Liver (tissue), 3 donors: ENCODE measurements at regions not wholly inside any gene's neighbourhood (a gene's known extent, or its start where the extent isn't known, plus 50 kb on each side); places are given as distances from the start of the nearest gene placed in this dataset.

Source experiments
- EGR1 ChIP-seq, 2 donors: IDR thresholded peaks; 2 replicates each; pipeline ENCODE4 v1.6.1; 2016 to 2018; ENCODE audit warnings: antibody characterized with exemption in 2 of 2, low read depth in 2 of 2
- FOXA1 ChIP-seq: IDR thresholded peaks from 2 replicates; pipeline ENCODE4 v1.6.1; 2016; ENCODE audit warnings: antibody characterized with exemption
- RAD21 ChIP-seq, 2 donors: IDR thresholded peaks; 2 replicates each; pipeline ENCODE4 v1.6.1; 2016; ENCODE audit warnings: antibody characterized with exemption in 2 of 2, mild to moderate bottlenecking in 2 of 2
- TAF1 ChIP-seq: conservative IDR thresholded peaks from 2 replicates; pipeline ENCODE4 v1.6.1; 2016; ENCODE audit warnings: antibody characterized with exemption, mild to moderate bottlenecking
- YY1 ChIP-seq: IDR thresholded peaks from 2 replicates; pipeline ENCODE4 v1.6.1; 2016; ENCODE audit warnings: antibody characterized with exemption, mild to moderate bottlenecking
- TF ChIP-seq, protein P1 (sequence below): fragments of 150-350 bp; IDR thresholded peaks from 2 replicates; pipeline ENCODE4 v1.5.1; 2017; ENCODE audit warnings: improper control_type of control experiment, low read depth, low read length; ENCODE audit not compliant: missing input control
- TF ChIP-seq, protein P2 (sequence below): IDR thresholded peaks from 2 replicates; pipeline ENCODE4 v1.6.1; 2016; ENCODE audit warnings: antibody characterized with exemption
- TF ChIP-seq, protein P3 (sequence below): IDR thresholded peaks from 2 replicates; pipeline ENCODE4 v1.6.1; 2016; ENCODE audit warnings: antibody characterized with exemption
- donor health status: healthy.
- donor health status: healthy.

DNA sequence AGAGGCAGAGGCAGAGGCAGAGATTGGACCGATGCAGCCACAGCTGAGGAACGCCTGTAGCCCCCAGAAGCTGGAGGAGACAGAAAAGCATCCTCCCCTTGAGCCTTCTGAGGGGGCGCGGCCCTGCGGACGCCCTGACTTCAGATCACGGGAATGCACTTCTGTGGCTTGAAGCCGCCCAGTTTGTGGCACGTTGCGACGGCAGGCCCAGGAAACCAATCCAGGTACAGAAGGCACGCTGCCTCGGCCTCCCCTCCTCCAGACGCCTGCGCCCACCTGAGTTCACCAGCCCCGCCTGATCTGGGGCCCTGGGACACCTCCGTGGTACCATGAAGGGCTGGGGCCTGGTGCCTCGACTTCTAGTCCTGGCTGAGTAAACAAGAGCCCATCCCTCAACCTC is 82.0 kb downstream of the NCOR2 start:
- TF ChIP-seq, protein P1, sequence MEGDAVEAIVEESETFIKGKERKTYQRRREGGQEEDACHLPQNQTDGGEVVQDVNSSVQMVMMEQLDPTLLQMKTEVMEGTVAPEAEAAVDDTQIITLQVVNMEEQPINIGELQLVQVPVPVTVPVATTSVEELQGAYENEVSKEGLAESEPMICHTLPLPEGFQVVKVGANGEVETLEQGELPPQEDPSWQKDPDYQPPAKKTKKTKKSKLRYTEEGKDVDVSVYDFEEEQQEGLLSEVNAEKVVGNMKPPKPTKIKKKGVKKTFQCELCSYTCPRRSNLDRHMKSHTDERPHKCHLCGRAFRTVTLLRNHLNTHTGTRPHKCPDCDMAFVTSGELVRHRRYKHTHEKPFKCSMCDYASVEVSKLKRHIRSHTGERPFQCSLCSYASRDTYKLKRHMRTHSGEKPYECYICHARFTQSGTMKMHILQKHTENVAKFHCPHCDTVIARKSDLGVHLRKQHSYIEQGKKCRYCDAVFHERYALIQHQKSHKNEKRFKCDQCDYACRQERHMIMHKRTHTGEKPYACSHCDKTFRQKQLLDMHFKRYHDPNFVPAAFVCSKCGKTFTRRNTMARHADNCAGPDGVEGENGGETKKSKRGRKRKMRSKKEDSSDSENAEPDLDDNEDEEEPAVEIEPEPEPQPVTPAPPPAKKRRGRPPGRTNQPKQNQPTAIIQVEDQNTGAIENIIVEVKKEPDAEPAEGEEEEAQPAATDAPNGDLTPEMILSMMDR = no peak
- TF ChIP-seq RAD21 (IDR thresholded peaks at IDR 0.05) = no peak
- no peak for TF ChIP-seq TAF1
- TF ChIP-seq, protein P2, sequence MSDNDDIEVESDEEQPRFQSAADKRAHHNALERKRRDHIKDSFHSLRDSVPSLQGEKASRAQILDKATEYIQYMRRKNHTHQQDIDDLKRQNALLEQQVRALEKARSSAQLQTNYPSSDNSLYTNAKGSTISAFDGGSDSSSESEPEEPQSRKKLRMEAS = no peak
- TF ChIP-seq FOXA1 = no peak
- TF ChIP-seq, protein P3, sequence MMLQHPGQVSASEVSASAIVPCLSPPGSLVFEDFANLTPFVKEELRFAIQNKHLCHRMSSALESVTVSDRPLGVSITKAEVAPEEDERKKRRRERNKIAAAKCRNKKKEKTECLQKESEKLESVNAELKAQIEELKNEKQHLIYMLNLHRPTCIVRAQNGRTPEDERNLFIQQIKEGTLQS = no peak
- TF ChIP-seq YY1 = no peak
- TF ChIP-seq EGR1 (IDR thresholded peaks at IDR 0.05; ENCODE audit: low read depth in 2 of 2) = no peak
